Fibroblast of mammary gland (primary cell): ENCODE measurements at regions not wholly inside any gene's neighbourhood (a gene's known extent, or its start where the extent isn't known, plus 50 kb on each side); places are given as distances from the start of the nearest gene placed in this dataset.
"Not testable (repeated sequence)": the region's sequence is repeated elsewhere in the genome, so short reads cannot be mapped to it uniquely, and the experiment has no call there.

Source experiments
- DNase-seq: peaks from one replicate; pipeline ENCODE4 v3.0.0-alpha.2; 2010; ENCODE audit warnings: low read depth
- H3K4me3 ChIP-seq: 2 replicates; pipeline ENCODE4 v1.5.1; 2011; ENCODE audit warnings: low read depth, mild to moderate bottlenecking, low read length, moderate library complexity; ENCODE audit not compliant: control insufficient read depth
- TF ChIP-seq, protein P1 (sequence below): conservative IDR thresholded peaks from 2 replicates; pipeline ENCODE4 v1.5.1; 2011; ENCODE audit warnings: low read depth, low read length, inconsistent platforms; ENCODE audit not compliant: control insufficient read depth, insufficient read depth

DNA sequence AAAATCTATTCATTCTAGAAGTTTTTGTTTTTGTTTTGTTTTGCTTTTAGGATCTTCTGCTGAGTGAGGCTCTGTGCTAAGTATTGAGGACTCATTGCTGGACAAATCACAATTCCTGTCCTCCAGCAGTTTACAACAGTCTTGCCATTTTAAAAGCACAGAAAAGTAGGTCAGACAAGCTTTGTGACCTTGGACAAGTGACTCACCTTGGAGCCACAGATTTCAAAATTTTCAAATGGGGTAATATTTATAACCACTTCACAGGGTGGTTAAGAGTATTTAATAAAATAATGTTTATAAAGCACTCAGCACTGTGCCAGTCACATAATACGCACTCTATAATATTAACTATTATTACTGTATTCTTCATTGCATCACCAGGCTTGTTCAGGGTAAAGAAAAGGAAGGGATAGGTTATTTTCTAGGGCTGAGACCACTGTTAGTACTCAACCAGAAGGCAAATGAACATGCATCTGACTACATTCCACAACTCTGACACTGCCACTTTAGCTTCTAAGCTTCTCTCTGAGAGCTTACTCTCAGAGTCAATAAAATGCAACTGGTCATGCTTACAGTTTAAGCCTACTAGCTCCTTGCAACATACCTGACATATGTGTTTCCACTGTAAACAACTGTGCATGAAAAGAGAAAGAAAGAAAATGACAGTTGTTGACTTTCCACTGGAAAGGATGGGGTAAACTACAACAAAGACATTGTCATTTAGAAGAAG, 63.2 kb upstream of the FIBIN start:
- peak; percentile 78 for DNase-seq
- H3K4me3 ChIP-seq: no peak overlapping the region
- TF ChIP-seq, protein P1, sequence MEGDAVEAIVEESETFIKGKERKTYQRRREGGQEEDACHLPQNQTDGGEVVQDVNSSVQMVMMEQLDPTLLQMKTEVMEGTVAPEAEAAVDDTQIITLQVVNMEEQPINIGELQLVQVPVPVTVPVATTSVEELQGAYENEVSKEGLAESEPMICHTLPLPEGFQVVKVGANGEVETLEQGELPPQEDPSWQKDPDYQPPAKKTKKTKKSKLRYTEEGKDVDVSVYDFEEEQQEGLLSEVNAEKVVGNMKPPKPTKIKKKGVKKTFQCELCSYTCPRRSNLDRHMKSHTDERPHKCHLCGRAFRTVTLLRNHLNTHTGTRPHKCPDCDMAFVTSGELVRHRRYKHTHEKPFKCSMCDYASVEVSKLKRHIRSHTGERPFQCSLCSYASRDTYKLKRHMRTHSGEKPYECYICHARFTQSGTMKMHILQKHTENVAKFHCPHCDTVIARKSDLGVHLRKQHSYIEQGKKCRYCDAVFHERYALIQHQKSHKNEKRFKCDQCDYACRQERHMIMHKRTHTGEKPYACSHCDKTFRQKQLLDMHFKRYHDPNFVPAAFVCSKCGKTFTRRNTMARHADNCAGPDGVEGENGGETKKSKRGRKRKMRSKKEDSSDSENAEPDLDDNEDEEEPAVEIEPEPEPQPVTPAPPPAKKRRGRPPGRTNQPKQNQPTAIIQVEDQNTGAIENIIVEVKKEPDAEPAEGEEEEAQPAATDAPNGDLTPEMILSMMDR: no peak

DNA sequence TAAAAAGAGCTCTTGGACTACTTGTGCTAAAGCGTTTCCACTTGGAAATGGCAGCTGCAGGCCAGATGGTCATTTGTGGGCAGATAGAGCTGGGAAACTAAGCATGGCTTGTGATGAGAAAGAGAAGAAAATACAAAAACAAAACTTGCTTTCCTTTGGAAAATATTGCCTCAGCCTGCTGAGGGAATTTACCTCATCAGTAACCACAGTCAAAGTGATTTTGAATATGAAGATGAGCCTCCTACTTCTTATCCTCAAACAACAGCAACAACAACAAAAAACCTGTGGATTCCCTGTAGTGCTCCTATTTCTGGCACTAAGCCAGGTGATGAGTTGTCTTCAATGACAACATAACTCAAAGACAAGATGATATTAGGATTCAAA, 62.7 kb upstream of the FIBIN start:
- DNase-seq: peak; percentile 78
- TF ChIP-seq, protein P1: no peak
- no peak overlapping the region for H3K4me3 ChIP-seq

DNA sequence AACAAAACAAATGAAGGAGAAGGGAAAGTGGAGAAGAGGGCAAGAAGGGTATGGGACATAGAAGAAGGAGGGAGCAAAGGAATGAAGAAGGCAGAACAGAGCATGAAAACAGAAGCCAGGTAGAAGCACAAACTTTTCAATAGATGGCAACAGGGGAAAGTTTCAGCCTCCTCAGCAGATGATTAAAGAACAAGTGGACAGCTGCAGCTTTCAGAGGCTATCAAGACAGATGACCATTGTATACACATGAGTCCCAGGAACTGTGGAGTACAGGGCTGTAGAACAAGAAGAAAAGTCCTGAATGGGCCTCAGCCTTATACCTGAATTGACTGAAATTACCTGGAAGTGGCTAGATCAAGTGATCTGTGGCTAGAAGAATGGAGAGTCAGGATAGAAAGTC, 62.0 kb upstream of the FIBIN start:
- H3K4me3 ChIP-seq: no peak overlapping the region
- TF ChIP-seq, protein P1: no peak
- DNase-seq: no peak

DNA sequence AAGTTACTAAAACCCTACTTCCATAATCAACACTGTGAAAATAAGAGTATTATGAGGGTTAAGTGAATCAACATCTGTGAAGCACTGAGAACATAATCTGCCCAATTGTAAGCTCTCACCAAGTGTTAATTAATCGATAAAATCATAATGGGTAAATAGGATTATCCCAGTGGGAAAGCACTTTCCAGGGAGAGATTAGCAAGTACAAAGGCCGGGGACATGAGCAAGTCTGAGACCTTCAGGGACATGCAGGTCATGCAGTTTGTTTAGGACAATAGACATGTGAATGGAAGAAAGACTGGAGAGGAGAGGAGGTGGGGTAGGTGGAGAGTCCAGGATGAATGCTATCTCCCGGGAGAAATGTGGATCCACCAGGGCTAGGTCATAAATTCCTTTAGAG, 57.8 kb upstream of the FIBIN start:
- no peak overlapping the region for H3K4me3 ChIP-seq
- DNase-seq: no peak
- TF ChIP-seq, protein P1: no peak

DNA sequence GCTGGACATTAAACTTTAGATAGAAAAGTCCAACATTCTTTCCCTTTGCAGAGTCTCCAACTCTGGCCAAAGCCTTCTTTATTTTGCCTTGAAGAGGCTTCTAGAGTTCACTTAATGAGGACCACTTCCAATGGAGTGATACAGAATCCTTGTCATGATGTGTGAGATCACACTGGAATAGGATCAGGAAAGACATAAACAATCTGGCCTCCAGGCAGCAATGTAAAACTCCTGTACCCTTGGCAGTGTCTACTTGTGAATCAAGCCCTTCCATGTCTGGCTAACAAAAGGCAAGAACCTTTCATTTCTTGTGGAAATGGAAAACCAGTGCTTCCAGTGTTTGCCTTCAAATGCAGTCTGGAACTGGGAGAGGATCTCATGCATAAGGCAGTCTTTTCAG, 56.5 kb upstream of the FIBIN start:
- TF ChIP-seq, protein P1: no peak
- DNase-seq: peak; percentile 8
- H3K4me3 ChIP-seq: no peak overlapping the region

DNA sequence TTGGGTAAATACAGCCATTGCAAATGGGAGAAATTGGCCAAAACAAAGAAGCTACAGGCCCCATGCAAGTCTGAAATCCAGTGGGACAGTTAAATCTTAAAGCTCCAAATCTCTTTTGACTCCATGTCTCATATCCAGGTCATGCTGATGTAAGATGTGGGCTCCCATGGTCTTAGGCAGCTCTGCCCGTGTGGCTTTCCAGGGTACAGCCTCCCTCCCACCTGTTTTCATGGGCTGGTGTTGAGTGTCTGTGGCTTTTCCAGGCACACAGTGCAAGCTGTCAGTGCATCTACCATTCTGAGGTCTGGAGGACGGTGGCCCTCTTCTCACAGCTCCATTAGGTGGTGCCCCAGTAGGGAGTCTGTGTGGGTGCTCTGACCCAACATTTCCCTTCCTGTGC, 53.4 kb upstream of the FIBIN start:
- DNase-seq, H3K4me3 ChIP-seq: not testable (repeated sequence)

DNA sequence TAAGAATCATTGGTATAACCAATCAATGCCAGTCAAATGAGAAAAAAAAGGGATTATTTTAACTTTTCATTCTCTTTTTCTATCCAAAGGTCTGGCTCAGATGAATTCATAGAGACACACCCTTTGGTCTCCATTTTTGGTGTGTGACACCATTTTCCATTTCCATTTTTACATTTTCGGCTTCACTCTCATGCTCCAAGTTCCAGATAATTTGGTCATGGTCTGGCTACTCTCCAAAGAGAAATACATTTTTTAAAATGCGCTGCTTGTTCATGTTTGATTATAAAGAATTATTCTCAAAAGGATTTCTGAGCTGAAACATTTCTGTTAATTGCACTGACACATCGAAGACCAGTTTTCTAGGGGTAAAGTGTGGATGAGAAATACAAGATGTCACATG, 51.6 kb upstream of the FIBIN start:
- DNase-seq: no peak
- TF ChIP-seq, protein P1: no peak

More for the DNA sequence above, 51.6 kb upstream of the FIBIN start:
- H3K4me3 ChIP-seq: no peak overlapping the region
